H1 (cell line): ENCODE measurements at regions not wholly inside any gene's neighbourhood (a gene's known extent, or its start where the extent isn't known, plus 50 kb on each side); places are given as distances from the start of the nearest gene placed in this dataset.

ENCODE experiments used
- CTCF ChIA-PET: fragments of 300-600 bp; sonication (Branson Sonifier 250); formaldehyde crosslinking; loops from one replicate; lab custom pipeline; 2021; ENCODE audit not compliant: partially characterized antibody; lab: Charles Lee
- POLR2A ChIA-PET: fragments of 300-600 bp; sonication (Branson Sonifier 250); formaldehyde crosslinking; loops from one replicate; lab custom pipeline; 2021; ENCODE audit warnings: inconsistent platforms; ENCODE audit not compliant: partially characterized antibody; lab: Charles Lee
- DNase-seq, 2 experiments: peaks; one replicate each; pipeline versions ENCODE4 v3.0.0 to v3.0.0-alpha.2; 2010 to 2022; ENCODE audit warnings: low spot score in 2 of 2, low read depth in 1 of 2, mixed read lengths in 1 of 2
- FAIRE-seq: peaks from 2 replicates; lab custom pipeline; 2011; peaks lifted over from hg19 to GRCh38; lab: Jason Lieb, UNC
- H2AFZ ChIP-seq: 2 replicates; pipeline ENCODE4 v1.8.1; 2012; ENCODE audit warnings: low read length, inconsistent platforms
- H2AK5ac ChIP-seq: 2 replicates; pipeline ENCODE4 v1.6.1; 2013; ENCODE audit warnings: low read depth, low read length
- H2BK120ac ChIP-seq: replicated peaks from 2 replicates; pipeline ENCODE3; 2013; ENCODE audit warnings: low read depth, low read length, inconsistent platforms
- H2BK12ac ChIP-seq: 2 replicates; pipeline ENCODE4 v1.6.1; 2013; ENCODE audit warnings: low read depth, low read length
- H2BK15ac ChIP-seq: 2 replicates; pipeline ENCODE4 v1.6.1; 2013; ENCODE audit warnings: low read length
- H2BK20ac ChIP-seq: 2 replicates; pipeline ENCODE4 v1.6.1; 2013; ENCODE audit warnings: low read length
- H2BK5ac ChIP-seq: 2 replicates; pipeline ENCODE4 v1.6.1; 2013; ENCODE audit warnings: low read depth, low read length
- H3K14ac ChIP-seq: 2 replicates; pipeline ENCODE4 v1.6.1; 2013; ENCODE audit warnings: inconsistent platforms; ENCODE audit not compliant: insufficient read length
- H3K18ac ChIP-seq: 2 replicates; pipeline ENCODE4 v1.6.1; 2013; ENCODE audit warnings: low read length; ENCODE audit errors: extremely low read depth
- H3K23ac ChIP-seq: 2 replicates; pipeline ENCODE4 v1.6.1; 2013; ENCODE audit warnings: inconsistent platforms; ENCODE audit not compliant: insufficient read length
- H3K23me2 ChIP-seq: 2 replicates; pipeline ENCODE4 v1.6.1; 2013; ENCODE audit warnings: low read depth, low read length
- H3K27ac ChIP-seq: 2 replicates; pipeline ENCODE4 v1.6.1; 2011; ENCODE audit warnings: low read depth, low read length, inconsistent platforms
- H3K27me3 ChIP-seq, 4 experiments: replicated peaks in 1 of 4; 1 replicate in 1 of 4; 2 replicates in 3 of 4; pipeline versions ENCODE4 v1.6.1 to v1.8.1; 2011 to 2013; ENCODE audit warnings: low read length in 3 of 4, mild to moderate bottlenecking in 3 of 4, inconsistent platforms in 2 of 4, mixed read lengths in 2 of 4, moderate library complexity in 1 of 4; ENCODE audit not compliant: control insufficient read depth in 3 of 4, insufficient read depth in 3 of 4; ENCODE audit errors: extremely low read depth in 1 of 4
- H3K36me3 ChIP-seq, 4 experiments: 2 replicates each; pipeline versions ENCODE4 v1.6.1 to v1.8.1; 2011 to 2013; ENCODE audit warnings: mild to moderate bottlenecking in 4 of 4, low read length in 3 of 4, moderate library complexity in 2 of 4, control low read depth in 1 of 4, inconsistent platforms in 1 of 4; ENCODE audit not compliant: insufficient read depth in 4 of 4, control insufficient read depth in 2 of 4
- H3K4ac ChIP-seq: replicated peaks from 2 replicates; pipeline ENCODE3; 2013; ENCODE audit warnings: low read length, low read depth, mixed read lengths, inconsistent platforms; ENCODE audit not compliant: insufficient read length
- H3K4me1 ChIP-seq, 4 experiments: replicated peaks in 1 of 4; 1 replicate in 1 of 4; 2 replicates in 3 of 4; pipeline versions ENCODE4 v1.6.1 to v1.8.1; 2011 to 2013; ENCODE audit warnings: low read length in 3 of 4, inconsistent platforms in 2 of 4, mixed read lengths in 1 of 4; ENCODE audit not compliant: insufficient read depth in 4 of 4, control insufficient read depth in 3 of 4
- H3K4me2 ChIP-seq, 2 experiments: 2 replicates each; pipeline versions ENCODE4 v1.6.1 to v1.8.1; 2011 to 2013; ENCODE audit warnings: low read depth in 2 of 2, low read length in 2 of 2, control low read depth in 1 of 2, inconsistent platforms in 1 of 2, mild to moderate bottlenecking in 1 of 2; ENCODE audit not compliant: insufficient read depth in 1 of 2
- H3K4me3 ChIP-seq, 4 experiments: fragments of 200-600, 300-600 bp in 1 of 4; sonication (generic), shearing (Covaris generic), sonication (Bioruptor Twin) in 1 of 4; 2 replicates each; pipeline versions ENCODE4 v1.5.1 to v1.8.1; 2011 to 2016; ENCODE audit warnings: low read length in 4 of 4, low read depth in 3 of 4, control low read depth in 2 of 4, inconsistent platforms in 2 of 4, mild to moderate bottlenecking in 2 of 4, mixed read lengths in 1 of 4, moderate library complexity in 1 of 4; ENCODE audit not compliant: insufficient read depth in 2 of 4; ENCODE audit errors: extremely low read depth in 1 of 4
- H3K56ac ChIP-seq: replicated peaks from 2 replicates; pipeline ENCODE3; 2013; ENCODE audit warnings: low read depth, mild to moderate bottlenecking, mixed read lengths, low read length, inconsistent platforms; ENCODE audit not compliant: insufficient read length
- H3K79me1 ChIP-seq: 2 replicates; pipeline ENCODE4 v1.6.1; 2013; ENCODE audit warnings: low read depth, low read length, control low read depth
- H3K79me2 ChIP-seq, 2 experiments: 2 replicates each; pipeline versions ENCODE4 v1.6.1 to v1.8.1; 2012 to 2013; ENCODE audit warnings: low read length in 2 of 2, mild to moderate bottlenecking in 2 of 2, inconsistent platforms in 1 of 2; ENCODE audit not compliant: insufficient read depth in 2 of 2, control insufficient read depth in 1 of 2
- H3K9ac ChIP-seq, 4 experiments: replicated peaks in 1 of 4; 1 replicate in 1 of 4; 2 replicates in 3 of 4; pipeline versions ENCODE4 v1.6.1 to v1.8.1; 2011 to 2013; ENCODE audit warnings: low read depth in 3 of 4, low read length in 3 of 4, control low read depth in 2 of 4, mild to moderate bottlenecking in 2 of 4, moderate library complexity in 2 of 4, inconsistent platforms in 1 of 4; ENCODE audit errors: extremely low read depth in 1 of 4
- H3K9me3 ChIP-seq, 2 experiments: 2 replicates each; pipeline versions ENCODE4 v1.6.1 to v1.8.1; 2012 to 2013; ENCODE audit warnings: mild to moderate bottlenecking in 2 of 2, moderate library complexity in 2 of 2, control low read depth in 1 of 2, inconsistent platforms in 1 of 2, low read depth in 1 of 2, low read length in 1 of 2, mixed read lengths in 1 of 2; ENCODE audit not compliant: insufficient read depth in 2 of 2
- H4K20me1 ChIP-seq, 2 experiments: replicated peaks in 1 of 2; 2 replicates each; pipeline versions ENCODE3 to v1.8.1; 2011 to 2013; ENCODE audit warnings: inconsistent platforms in 2 of 2, low read length in 2 of 2, mild to moderate bottlenecking in 1 of 2; ENCODE audit not compliant: insufficient read depth in 2 of 2, control insufficient read depth in 1 of 2
- H4K5ac ChIP-seq: 2 replicates; pipeline ENCODE4 v1.6.1; 2013; ENCODE audit warnings: low read length, low read depth, mixed read lengths, inconsistent platforms; ENCODE audit not compliant: insufficient read length
- H4K8ac ChIP-seq: 2 replicates; pipeline ENCODE4 v1.8.0; 2013; ENCODE audit warnings: mild to moderate bottlenecking, moderate library complexity, low read length, inconsistent platforms; ENCODE audit not compliant: insufficient read depth; ENCODE audit errors: extremely low read depth
- H4K91ac ChIP-seq: replicated peaks from 2 replicates; pipeline ENCODE3; 2013; ENCODE audit warnings: low read length, mixed read lengths, inconsistent platforms; ENCODE audit not compliant: insufficient read length
- BCL11A ChIP-seq, 2 experiments: IDR thresholded peaks; one replicate each; pipeline ENCODE4 v1.6.1; 2011; ENCODE audit warnings: low read depth in 2 of 2, low read length in 2 of 2, mild to moderate bottlenecking in 2 of 2
- CBX8 ChIP-seq: fragments of 300-800, 300-1000 bp; sonication (generic); IDR thresholded peaks from 2 replicates; pipeline ENCODE4 v1.7.1; 2016; ENCODE audit warnings: low read depth, low read length, borderline replicate concordance
- CHD1 ChIP-seq: IDR thresholded peaks from 2 replicates; pipeline ENCODE4 v1.6.1; 2012; ENCODE audit warnings: low read depth, low read length, improper control_type of control experiment
- JUN ChIP-seq: IDR thresholded peaks from 2 replicates; pipeline ENCODE4 v1.6.1; 2011; ENCODE audit warnings: low read depth, mild to moderate bottlenecking, improper control_type of control experiment, low read length
- POLR2A ChIP-seq, 2 experiments: IDR thresholded peaks; 1 replicate in 1 of 2; 2 replicates in 1 of 2; pipeline ENCODE4 v1.6.1; 2011; ENCODE audit warnings: low read depth in 2 of 2, low read length in 2 of 2, mild to moderate bottlenecking in 2 of 2; ENCODE audit errors: control extremely low read depth in 1 of 2
- RFX5 ChIP-seq: IDR thresholded peaks from 2 replicates; pipeline ENCODE4 v1.6.1; 2011; ENCODE audit warnings: low read depth, low read length, improper control_type of control experiment, borderline replicate concordance
- RNF2 ChIP-seq: fragments of 200-900, 300-1000 bp; sonication (generic); IDR thresholded peaks from 2 replicates; pipeline ENCODE4 v1.7.1; 2016; ENCODE audit warnings: borderline replicate concordance, low read depth, mild to moderate bottlenecking, antibody characterized with exemption, low read length; ENCODE audit not compliant: poor library complexity, severe bottlenecking; ENCODE audit errors: missing control alignments
- SIRT6 ChIP-seq: IDR thresholded peaks from one replicate; pipeline ENCODE4 v1.7.1; 2012; ENCODE audit warnings: low read length, inconsistent platforms
- SP2 ChIP-seq: IDR thresholded peaks from 2 replicates; pipeline ENCODE4 v1.6.1; 2012; ENCODE audit warnings: mild to moderate bottlenecking, low read length, inconsistent platforms
- TBP ChIP-seq: IDR thresholded peaks from 2 replicates; pipeline ENCODE4 v1.6.1; 2011; ENCODE audit warnings: low read depth, low read length, improper control_type of control experiment
- WGBS, 2 experiments: shearing (Covaris generic) in 1 of 2; methylation state at CpG; one replicate each; pipeline versions ENCODE4 v1.1.6 to v1.1.7; 2013 to 2015; ENCODE audit warnings: low lambda C conversion rate in 2 of 2, mixed read lengths in 2 of 2, inconsistent platforms in 1 of 2, low coverage in 1 of 2, missing lambda C conversion rate in 1 of 2; ENCODE audit not compliant: insufficient replicate concordance in 2 of 2, insufficient coverage in 1 of 2, insufficient read length in 1 of 2; ENCODE audit errors: extremely low coverage in 1 of 2, missing lambda C conversion rate in 1 of 2; 5-methylcytosine and 5-hydroxymethylcytosine counted together
- TF ChIP-seq, protein P1 (sequence below): IDR thresholded peaks from 2 replicates; pipeline ENCODE4 v1.6.1; 2012; ENCODE audit warnings: inconsistent platforms

GRCh38 chr3:154783521-154783931 lies 296.6 kb upstream of the MME start:
- H4K8ac ChIP-seq = no peak overlapping the region
- WGBS, 2 experiments = 90% methylated on average over 4 of the region's 4 CpGs; no CpG with 5 or more reads in 1 of the 2 experiments
- no peaks in the 10 kb centered on the region for H3K36me3 ChIP-seq
- H3K4me3 ChIP-seq = no peak overlapping the region
- no peak overlapping the region for H2BK20ac ChIP-seq
- H3K4me1 ChIP-seq = no peaks in the 10 kb centered on the region; a peak in 1 of 7 replicates
- no peak overlapping the region for H2BK5ac ChIP-seq
- H4K5ac ChIP-seq = no peak overlapping the region
- H2BK120ac ChIP-seq = no peak overlapping the region
- H3K4me2 ChIP-seq = no peak overlapping the region
- no peak overlapping the region for H3K9ac ChIP-seq
- no peak overlapping the region for H3K23ac ChIP-seq
- H3K18ac ChIP-seq = no peak overlapping the region
- no peak overlapping the region for H2AK5ac ChIP-seq
- ChIA-PET POLR2A (no interaction called here), CTCF (interaction anchor here (0.7 kb wide), 1 partner anchor 108 kb away, joined by 3 read pairs; no protein-coding TSS in a partner anchor)
- no peak overlapping the region for H2BK12ac ChIP-seq
- H3K14ac ChIP-seq = no peak overlapping the region
- H3K9me3 ChIP-seq = no peaks in the 10 kb centered on the region
- no peak for FAIRE-seq
- H3K56ac ChIP-seq = no peak overlapping the region
- H3K23me2 ChIP-seq = no peaks in the 10 kb centered on the region
- H3K27ac ChIP-seq = no peak overlapping the region
- DNase-seq = no peak
- H3K79me2 ChIP-seq = no peaks in the 10 kb centered on the region
- H3K4ac ChIP-seq = no peak overlapping the region
- no peaks in the 10 kb centered on the region for H4K20me1 ChIP-seq
- H2AFZ ChIP-seq = no peak overlapping the region
- no peaks in the 10 kb centered on the region for H3K79me1 ChIP-seq
- no peak overlapping the region for H4K91ac ChIP-seq
- H2BK15ac ChIP-seq = no peak overlapping the region
- H3K27me3 ChIP-seq = peaks cover 0 to under 1% (median 0%) of the 10 kb centered on the region in 4 experiments; a peak in 1 of 7 replicates
- TF ChIP-seq POLR2A (IDR thresholded peaks at IDR 0.05; ENCODE audit: control extremely low read depth in 1 of 2, low read depth in 2 of 2, low read length in 2 of 2) (no peak), SP2 (no peak), RFX5 (no peak), JUN (no peak), SIRT6 (no peak), CHD1 (no peak), CBX8 (no peak), RNF2 (no peak), BCL11A (IDR thresholded peaks at IDR 0.05; ENCODE audit: low read depth in 2 of 2, low read length in 2 of 2) (no peak), TBP (no peak)
- TF ChIP-seq, protein P1, sequence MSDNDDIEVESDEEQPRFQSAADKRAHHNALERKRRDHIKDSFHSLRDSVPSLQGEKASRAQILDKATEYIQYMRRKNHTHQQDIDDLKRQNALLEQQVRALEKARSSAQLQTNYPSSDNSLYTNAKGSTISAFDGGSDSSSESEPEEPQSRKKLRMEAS = no peak
